ENCODE measurements at regions not wholly inside any gene's neighbourhood (a gene's known extent, or its start where the extent isn't known, plus 50 kb on each side); places are given as distances from the start of the nearest gene placed in this dataset.

DNA sequence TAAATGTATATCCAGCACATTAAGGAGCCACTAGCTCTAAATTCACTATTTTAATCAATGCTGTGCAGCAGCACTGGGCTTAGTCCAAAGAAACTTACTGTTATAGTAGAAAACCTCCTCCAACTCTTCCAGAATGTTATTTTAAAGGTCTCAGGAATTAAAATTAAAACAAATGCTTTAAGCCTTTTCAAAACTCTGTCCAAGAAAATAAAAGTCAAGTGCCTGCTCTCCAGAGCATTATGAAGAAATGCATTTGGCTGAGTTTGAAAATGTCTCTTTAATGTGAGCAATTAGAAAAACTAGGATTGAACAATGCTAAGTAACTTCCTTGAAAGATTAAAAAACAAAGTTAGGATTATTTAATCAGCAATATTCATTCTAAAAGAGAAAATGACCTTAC, 322.4 kb upstream of the DCN start:
- Mint-ChIP-seq H3K27me3 (ENCODE audit: low read depth) (no peaks in the 10 kb centered on the region), H3K4me1 (ENCODE audit: low read depth) (peaks cover 35% of the 10 kb centered on the region), H3K9me3 (ENCODE audit: low read depth) (peaks cover 4% of the 10 kb centered on the region), H3K4me3 (ENCODE audit: unreplicated experiment) (no peak overlapping the region), H3K36me3 (ENCODE audit: low read depth) (no peaks in the 10 kb centered on the region), H3K27ac (ENCODE audit: unreplicated experiment) (no peak overlapping the region)
- no peak for DNase-seq (ENCODE audit: low spot score)
- TF ChIP-seq, protein P1, sequence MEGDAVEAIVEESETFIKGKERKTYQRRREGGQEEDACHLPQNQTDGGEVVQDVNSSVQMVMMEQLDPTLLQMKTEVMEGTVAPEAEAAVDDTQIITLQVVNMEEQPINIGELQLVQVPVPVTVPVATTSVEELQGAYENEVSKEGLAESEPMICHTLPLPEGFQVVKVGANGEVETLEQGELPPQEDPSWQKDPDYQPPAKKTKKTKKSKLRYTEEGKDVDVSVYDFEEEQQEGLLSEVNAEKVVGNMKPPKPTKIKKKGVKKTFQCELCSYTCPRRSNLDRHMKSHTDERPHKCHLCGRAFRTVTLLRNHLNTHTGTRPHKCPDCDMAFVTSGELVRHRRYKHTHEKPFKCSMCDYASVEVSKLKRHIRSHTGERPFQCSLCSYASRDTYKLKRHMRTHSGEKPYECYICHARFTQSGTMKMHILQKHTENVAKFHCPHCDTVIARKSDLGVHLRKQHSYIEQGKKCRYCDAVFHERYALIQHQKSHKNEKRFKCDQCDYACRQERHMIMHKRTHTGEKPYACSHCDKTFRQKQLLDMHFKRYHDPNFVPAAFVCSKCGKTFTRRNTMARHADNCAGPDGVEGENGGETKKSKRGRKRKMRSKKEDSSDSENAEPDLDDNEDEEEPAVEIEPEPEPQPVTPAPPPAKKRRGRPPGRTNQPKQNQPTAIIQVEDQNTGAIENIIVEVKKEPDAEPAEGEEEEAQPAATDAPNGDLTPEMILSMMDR (IDR thresholded peaks at IDR 0.05) = no peak

DNA sequence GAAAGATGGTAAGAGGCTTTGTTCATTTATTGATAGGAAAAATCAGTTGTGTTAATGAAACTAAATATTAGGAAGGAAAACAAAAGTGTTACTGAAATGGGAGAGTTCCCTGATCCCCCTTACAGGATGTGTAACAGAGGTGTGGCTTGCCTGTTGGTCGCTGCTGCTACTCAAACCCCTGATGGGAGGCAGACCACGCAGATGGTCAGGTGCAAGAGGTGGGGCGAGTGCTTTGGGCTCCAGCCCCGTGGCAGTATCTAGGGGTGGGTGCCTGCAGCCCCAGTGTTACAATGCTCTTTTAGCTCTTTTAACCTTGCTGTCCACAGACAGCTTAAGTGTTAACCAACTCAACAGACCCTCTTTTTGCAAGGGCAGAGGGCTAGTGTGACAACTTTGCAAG, 319.6 kb upstream of the DCN start:
- Mint-ChIP-seq H3K27me3 (ENCODE audit: low read depth) (no peaks in the 10 kb centered on the region), H3K4me3 (ENCODE audit: unreplicated experiment) (no peak overlapping the region), H3K9me3 (ENCODE audit: low read depth) (peaks cover 4% of the 10 kb centered on the region), H3K36me3 (ENCODE audit: low read depth) (no peaks in the 10 kb centered on the region), H3K4me1 (ENCODE audit: low read depth) (peaks cover 21% of the 10 kb centered on the region), H3K27ac (ENCODE audit: unreplicated experiment) (no peak overlapping the region)
- DNase-seq (ENCODE audit: low spot score) = no peak
- TF ChIP-seq, protein P1 (IDR thresholded peaks at IDR 0.05) = no peak

DNA sequence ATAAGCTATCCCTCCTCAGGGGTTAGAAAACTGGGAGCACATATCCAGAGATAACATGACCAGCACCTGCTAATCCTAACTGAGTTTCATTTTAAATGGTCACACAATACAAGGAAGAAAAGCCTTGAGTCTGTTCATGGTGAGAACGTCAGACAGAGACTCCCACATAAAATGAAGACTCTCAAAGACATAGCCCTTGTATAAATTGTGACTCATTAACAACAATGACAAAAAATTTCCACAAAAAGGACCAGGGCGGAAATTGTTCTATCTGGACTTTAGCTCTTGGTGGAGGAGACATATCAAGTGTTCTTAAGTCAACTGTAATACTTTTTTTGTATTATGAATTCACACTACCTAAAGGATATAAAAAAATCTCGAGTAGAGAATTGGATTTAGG, 313.7 kb upstream of the DCN start:
- Mint-ChIP-seq H3K9me3 (ENCODE audit: low read depth) (no peaks in the 10 kb centered on the region), H3K27ac (ENCODE audit: unreplicated experiment) (no peak overlapping the region), H3K27me3 (ENCODE audit: low read depth) (no peaks in the 10 kb centered on the region), H3K4me3 (ENCODE audit: unreplicated experiment) (no peak overlapping the region), H3K36me3 (ENCODE audit: low read depth) (no peaks in the 10 kb centered on the region), H3K4me1 (ENCODE audit: low read depth) (peaks cover 4% of the 10 kb centered on the region)
- TF ChIP-seq, protein P1 (IDR thresholded peaks at IDR 0.05) = no peak
- DNase-seq (ENCODE audit: low spot score) = no peak

DNA sequence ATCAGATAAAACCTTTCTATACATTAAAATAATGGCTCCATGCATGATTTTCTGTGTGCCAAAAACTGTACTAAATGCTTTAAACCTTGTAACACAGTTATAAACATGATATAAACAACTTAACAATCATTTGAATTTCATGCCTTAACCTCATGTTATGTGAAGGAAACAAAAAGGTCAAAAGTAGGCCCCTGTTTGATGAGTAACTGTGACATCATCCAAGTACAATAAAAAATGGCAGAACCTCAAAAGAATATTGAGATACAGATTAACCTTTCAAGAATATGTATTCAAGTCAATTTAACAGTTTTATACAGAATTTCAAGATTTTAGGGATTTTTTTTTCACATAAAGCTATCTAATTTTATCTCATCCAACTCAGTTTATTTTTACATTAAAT, 310.7 kb upstream of the DCN start:
- Mint-ChIP-seq H3K9me3 (ENCODE audit: low read depth) (no peaks in the 10 kb centered on the region), H3K27me3 (ENCODE audit: low read depth) (no peaks in the 10 kb centered on the region), H3K27ac (ENCODE audit: unreplicated experiment) (no peak overlapping the region)

DNA sequence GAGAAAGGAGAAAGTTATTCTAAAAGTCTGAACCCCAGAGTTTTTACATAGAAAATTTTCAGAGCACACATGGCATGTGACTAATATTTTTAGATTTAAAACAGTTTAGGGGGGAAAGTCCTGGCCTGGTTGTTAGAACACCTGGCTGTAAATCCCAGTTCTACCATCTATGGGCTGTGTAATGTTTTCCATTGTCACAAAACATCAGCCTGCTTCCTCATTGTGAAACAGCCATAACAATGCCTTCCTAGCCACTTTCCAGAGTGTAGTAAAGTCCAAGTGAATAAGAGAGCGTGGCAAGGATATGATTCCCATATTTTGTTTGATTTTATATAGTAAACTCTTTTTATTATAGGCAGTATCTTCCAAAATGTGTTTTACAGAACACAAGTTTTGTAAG, 310.0 kb upstream of the DCN start:
- TF ChIP-seq, protein P1 (IDR thresholded peaks at IDR 0.05) = no peak
- DNase-seq (ENCODE audit: low spot score) = no peak
- Mint-ChIP-seq H3K36me3 (ENCODE audit: low read depth) (no peaks in the 10 kb centered on the region), H3K27ac (ENCODE audit: unreplicated experiment) (no peak overlapping the region), H3K9me3 (ENCODE audit: low read depth) (no peaks in the 10 kb centered on the region), H3K27me3 (ENCODE audit: low read depth) (no peaks in the 10 kb centered on the region), H3K4me1 (ENCODE audit: low read depth) (peaks cover 4% of the 10 kb centered on the region), H3K4me3 (ENCODE audit: unreplicated experiment) (no peak overlapping the region)

More for the DNA sequence above, 310.7 kb upstream of the DCN start:
- H3K4me1 Mint-ChIP-seq (ENCODE audit: low read depth) = peaks cover 4% of the 10 kb centered on the region
- no peaks in the 10 kb centered on the region for H3K36me3 Mint-ChIP-seq (ENCODE audit: low read depth)
- no peak overlapping the region for H3K4me3 Mint-ChIP-seq (ENCODE audit: unreplicated experiment)
- TF ChIP-seq, protein P1 (IDR thresholded peaks at IDR 0.05) = no peak
- DNase-seq (ENCODE audit: low spot score) = no peak
